ENCODE measurements at regions not wholly inside any gene's neighbourhood (a gene's known extent, or its start where the extent isn't known, plus 50 kb on each side); places are given as distances from the start of the nearest gene placed in this dataset.
"Not testable (repeated sequence)": the region's sequence is repeated elsewhere in the genome, so short reads cannot be mapped to it uniquely, and the experiment has no call there.

DNA sequence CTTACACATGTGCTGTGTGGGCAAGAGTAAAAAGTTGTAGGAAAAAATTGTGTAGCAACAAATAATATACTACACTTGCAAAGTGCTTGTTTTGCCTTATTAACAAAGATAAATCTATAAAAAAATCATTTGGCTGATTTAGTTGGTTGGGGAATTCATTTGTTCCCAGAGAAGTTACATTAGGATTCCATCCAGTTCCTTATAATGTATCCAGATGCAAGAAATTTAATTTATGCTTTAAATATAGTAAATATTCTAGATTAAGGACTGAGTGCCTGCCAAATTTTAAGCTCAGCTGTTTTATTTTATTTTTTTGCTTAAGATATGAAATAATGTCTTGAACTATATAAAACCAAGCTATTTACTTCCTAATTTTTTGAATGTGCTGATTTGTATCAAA, 1169.9 kb downstream of the NXPH1 start:
- no peak overlapping the region for H3K4me2 ChIP-seq (ENCODE audit: low read length)

DNA sequence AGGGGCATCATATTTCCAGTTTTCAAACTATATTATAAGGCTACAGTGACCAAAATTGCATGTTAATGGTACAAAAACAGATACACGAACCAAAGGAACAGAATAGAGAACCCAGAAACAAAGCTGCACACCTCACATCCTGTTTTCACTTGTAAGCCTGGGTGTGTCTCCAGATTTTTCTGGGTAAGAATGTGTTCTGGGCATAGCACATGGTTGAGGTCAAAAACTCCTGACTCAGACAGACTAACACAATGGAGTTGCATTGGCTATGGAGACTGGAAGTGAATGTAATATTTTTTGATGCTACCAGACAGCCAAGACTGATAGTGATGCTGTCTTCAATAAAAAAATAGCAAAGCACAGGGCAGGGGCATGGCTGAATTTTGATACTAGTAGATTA, 1175.2 kb downstream of the NXPH1 start:
- no peak overlapping the region for H3K27ac ChIP-seq (ENCODE audit: low read length)
- no peaks in the 10 kb centered on the region for H3K4me1 ChIP-seq (ENCODE audit: low read length)
- H3K4me3 ChIP-seq (ENCODE audit: low read length): no peak overlapping the region
- no peak for TF ChIP-seq CTCF (IDR thresholded peaks at IDR 0.05; ENCODE audit: low read depth, low read length)
- no peak for TF ChIP-seq EZH2phosphoT487 (IDR thresholded peaks at IDR 0.05; ENCODE audit: low read depth)
- no peak overlapping the region for H3K4me2 ChIP-seq (ENCODE audit: low read length)
- no peaks in the 10 kb centered on the region for H3K79me2 ChIP-seq (ENCODE audit: low read length)
- no peaks in the 10 kb centered on the region for H4K20me1 ChIP-seq (ENCODE audit: insufficient read depth, low read length)
- H3K9me3 ChIP-seq (ENCODE audit: insufficient read depth, low read length): no peaks in the 10 kb centered on the region
- no peak overlapping the region for H2AFZ ChIP-seq (ENCODE audit: low read depth, low read length)
- H3K9ac ChIP-seq (ENCODE audit: low read length): no peak overlapping the region
- H3K36me3 ChIP-seq (replicated peaks; ENCODE audit: low read depth, low read length): no peaks in the 10 kb centered on the region
- no peaks in the 10 kb centered on the region for H3K27me3 ChIP-seq (ENCODE audit: low read depth, low read length)

More for the DNA sequence above, 1169.9 kb downstream of the NXPH1 start:
- no peak overlapping the region for H3K27ac ChIP-seq (ENCODE audit: low read length)
- no peak for TF ChIP-seq EZH2phosphoT487 (IDR thresholded peaks at IDR 0.05; ENCODE audit: low read depth)
- TF ChIP-seq CTCF (IDR thresholded peaks at IDR 0.05; ENCODE audit: low read depth, low read length): no peak
- no peaks in the 10 kb centered on the region for H3K27me3 ChIP-seq (ENCODE audit: low read depth, low read length)
- H3K9me3 ChIP-seq (ENCODE audit: insufficient read depth, low read length): no peaks in the 10 kb centered on the region
- no peaks in the 10 kb centered on the region for H3K79me2 ChIP-seq (ENCODE audit: low read length)
- no peaks in the 10 kb centered on the region for H3K4me1 ChIP-seq (ENCODE audit: low read length)
- no peaks in the 10 kb centered on the region for H4K20me1 ChIP-seq (ENCODE audit: insufficient read depth, low read length)
- H3K9ac ChIP-seq (ENCODE audit: low read length): no peak overlapping the region
- H3K36me3 ChIP-seq (replicated peaks; ENCODE audit: low read depth, low read length): no peaks in the 10 kb centered on the region
- no peak overlapping the region for H3K4me3 ChIP-seq (ENCODE audit: low read length)
- no peak overlapping the region for H2AFZ ChIP-seq (ENCODE audit: low read depth, low read length)

DNA sequence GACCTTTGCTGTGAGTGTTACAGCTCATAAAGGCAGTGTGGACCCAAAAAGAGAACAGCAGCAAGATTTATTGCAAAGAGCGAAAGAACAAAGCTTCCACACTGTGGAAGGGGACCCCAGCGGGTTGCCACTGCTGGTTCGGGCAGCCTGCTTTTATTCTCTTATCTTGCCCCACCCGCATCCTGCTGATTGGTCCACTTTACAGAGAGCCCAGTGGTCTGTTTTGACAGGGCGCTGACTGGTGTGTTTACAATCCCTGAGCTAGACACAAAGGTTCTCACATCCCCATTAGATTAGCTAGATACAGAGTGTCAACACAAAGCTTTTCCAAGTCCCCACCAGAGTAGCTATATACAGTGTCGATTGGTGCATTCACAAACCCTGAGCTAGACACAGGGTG, 1187.5 kb downstream of the NXPH1 start:
- not testable (repeated sequence) for H3K27ac ChIP-seq (ENCODE audit: low read length); H3K4me3 ChIP-seq (ENCODE audit: low read length); H3K9ac ChIP-seq (ENCODE audit: low read length); H3K36me3 ChIP-seq (replicated peaks; ENCODE audit: low read depth, low read length); H3K27me3 ChIP-seq (ENCODE audit: low read depth, low read length); H3K9me3 ChIP-seq (ENCODE audit: insufficient read depth, low read length); H3K79me2 ChIP-seq (ENCODE audit: low read length); H3K4me1 ChIP-seq (ENCODE audit: low read length); H3K4me2 ChIP-seq (ENCODE audit: low read length); H2AFZ ChIP-seq (ENCODE audit: low read depth, low read length); H4K20me1 ChIP-seq (ENCODE audit: insufficient read depth, low read length)

DNA sequence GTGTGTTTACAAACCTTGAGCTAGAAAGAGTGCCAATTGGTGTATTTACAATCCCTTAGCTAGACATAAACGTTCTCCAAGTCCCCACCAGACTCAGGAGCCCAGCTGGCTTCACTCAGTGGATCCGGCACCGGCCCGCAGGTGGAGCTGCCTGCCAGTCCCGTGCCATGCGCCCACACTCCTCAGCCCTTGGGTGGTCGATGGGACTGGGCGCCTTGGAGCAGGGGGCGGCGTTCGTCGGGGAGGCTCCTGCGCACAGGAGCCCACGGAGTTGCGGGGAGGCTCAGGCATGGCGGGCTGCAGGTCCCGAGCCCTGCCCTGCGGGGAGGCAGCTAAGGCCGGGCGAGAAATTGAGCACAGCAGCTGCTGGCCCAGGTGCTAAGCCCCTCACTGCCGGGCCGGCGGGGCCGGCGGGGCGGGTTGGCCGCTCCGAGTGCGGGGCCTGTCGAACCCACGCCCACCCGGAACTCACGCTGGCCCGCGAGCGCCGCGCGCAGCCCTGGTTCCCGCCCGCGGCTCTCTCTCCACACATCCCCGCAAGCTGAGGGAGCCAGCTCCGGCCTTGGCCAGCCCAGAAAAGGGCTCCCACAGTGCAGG, 1188.0 kb downstream of the NXPH1 start:
- not testable (repeated sequence) for H3K27ac ChIP-seq (ENCODE audit: low read length); H3K9ac ChIP-seq (ENCODE audit: low read length); H3K4me1 ChIP-seq (ENCODE audit: low read length); H3K9me3 ChIP-seq (ENCODE audit: insufficient read depth, low read length); H3K36me3 ChIP-seq (replicated peaks; ENCODE audit: low read depth, low read length); H3K4me2 ChIP-seq (ENCODE audit: low read length); H3K4me3 ChIP-seq (ENCODE audit: low read length); H2AFZ ChIP-seq (ENCODE audit: low read depth, low read length); H4K20me1 ChIP-seq (ENCODE audit: insufficient read depth, low read length); H3K27me3 ChIP-seq (ENCODE audit: low read depth, low read length); H3K79me2 ChIP-seq (ENCODE audit: low read length)

- no peak overlapping the region for H2AFZ ChIP-seq (ENCODE audit: low read depth, low read length)
- no peaks in the 10 kb centered on the region for H3K36me3 ChIP-seq (replicated peaks; ENCODE audit: low read depth, low read length)
- H4K20me1 ChIP-seq (ENCODE audit: insufficient read depth, low read length): no peaks in the 10 kb centered on the region
- no peak overlapping the region for H3K9ac ChIP-seq (ENCODE audit: low read length)
- no peak overlapping the region for H3K4me2 ChIP-seq (ENCODE audit: low read length)
- no peaks in the 10 kb centered on the region for H3K4me1 ChIP-seq (ENCODE audit: low read length)
- no peaks in the 10 kb centered on the region for H3K79me2 ChIP-seq (ENCODE audit: low read length)
- H3K27ac ChIP-seq (ENCODE audit: low read length): no peak overlapping the region
- no peaks in the 10 kb centered on the region for H3K27me3 ChIP-seq (ENCODE audit: low read depth, low read length)
- no peak for TF ChIP-seq CTCF (IDR thresholded peaks at IDR 0.05; ENCODE audit: low read depth, low read length)
- TF ChIP-seq EZH2phosphoT487 (IDR thresholded peaks at IDR 0.05; ENCODE audit: low read depth): no peak
- no peak overlapping the region for H3K4me3 ChIP-seq (ENCODE audit: low read length)
- H3K9me3 ChIP-seq (ENCODE audit: insufficient read depth, low read length): no peaks in the 10 kb centered on the region
These were observed 1188.5 kb downstream of the NXPH1 start for GRCh38 chr7:9621927-9622326.

Data from OCI-LY3 (cell line).